Neural cell (in vitro differentiated cells): ENCODE measurements at regions not wholly inside any gene's neighbourhood (a gene's known extent, or its start where the extent isn't known, plus 50 kb on each side); places are given as distances from the start of the nearest gene placed in this dataset.

Experiments used
- EZH2 ChIP-seq: fragments of 200-600, 300-800 bp; shearing (Covaris generic), sonication (generic); IDR thresholded peaks from 2 replicates; pipeline ENCODE4 v1.6.1; 2014; ENCODE audit warnings: antibody characterized with exemption, low read length, borderline replicate concordance, mild to moderate bottlenecking; ENCODE audit not compliant: insufficient read depth, poor library complexity, severe bottlenecking
- POLR2AphosphoS5 ChIP-seq: IDR thresholded peaks from 2 replicates; pipeline ENCODE4 v1.6.1; 2012
- TAF1 ChIP-seq: IDR thresholded peaks from 2 replicates; pipeline ENCODE4 v1.6.1; 2012; ENCODE audit warnings: low read depth
- TF ChIP-seq, protein P1 (sequence below): fragments of 450-650 bp; IDR thresholded peaks from 2 replicates; pipeline ENCODE4 v1.5.1; 2014; ENCODE audit warnings: antibody characterized with exemption, mild to moderate bottlenecking, moderate library complexity; ENCODE audit not compliant: poor library complexity, severe bottlenecking
- TF ChIP-seq, protein P2 (sequence below): IDR thresholded peaks from 2 replicates; pipeline ENCODE4 v1.6.1; 2012; ENCODE audit warnings: borderline replicate concordance

DNA sequence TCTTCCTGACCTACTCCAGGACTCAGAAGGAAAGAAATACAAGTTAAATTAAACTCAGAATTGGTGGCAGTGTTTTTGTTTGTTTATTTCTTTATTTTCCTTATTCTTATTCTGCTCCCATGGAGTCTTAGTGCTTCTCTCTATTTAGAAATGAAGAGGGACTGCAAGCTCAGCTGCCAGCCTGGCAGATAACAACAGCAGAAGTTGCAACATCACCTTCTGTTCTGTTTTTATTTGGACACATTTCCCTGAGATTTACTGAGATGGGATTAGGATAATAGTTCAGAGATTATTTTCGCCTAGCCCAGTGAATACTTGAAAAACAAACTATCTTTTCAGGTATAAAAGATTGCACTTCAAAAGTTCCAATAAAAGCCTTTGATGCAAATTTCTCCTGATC is 70.4 kb upstream of the DTNA start:
- TF ChIP-seq, protein P1, sequence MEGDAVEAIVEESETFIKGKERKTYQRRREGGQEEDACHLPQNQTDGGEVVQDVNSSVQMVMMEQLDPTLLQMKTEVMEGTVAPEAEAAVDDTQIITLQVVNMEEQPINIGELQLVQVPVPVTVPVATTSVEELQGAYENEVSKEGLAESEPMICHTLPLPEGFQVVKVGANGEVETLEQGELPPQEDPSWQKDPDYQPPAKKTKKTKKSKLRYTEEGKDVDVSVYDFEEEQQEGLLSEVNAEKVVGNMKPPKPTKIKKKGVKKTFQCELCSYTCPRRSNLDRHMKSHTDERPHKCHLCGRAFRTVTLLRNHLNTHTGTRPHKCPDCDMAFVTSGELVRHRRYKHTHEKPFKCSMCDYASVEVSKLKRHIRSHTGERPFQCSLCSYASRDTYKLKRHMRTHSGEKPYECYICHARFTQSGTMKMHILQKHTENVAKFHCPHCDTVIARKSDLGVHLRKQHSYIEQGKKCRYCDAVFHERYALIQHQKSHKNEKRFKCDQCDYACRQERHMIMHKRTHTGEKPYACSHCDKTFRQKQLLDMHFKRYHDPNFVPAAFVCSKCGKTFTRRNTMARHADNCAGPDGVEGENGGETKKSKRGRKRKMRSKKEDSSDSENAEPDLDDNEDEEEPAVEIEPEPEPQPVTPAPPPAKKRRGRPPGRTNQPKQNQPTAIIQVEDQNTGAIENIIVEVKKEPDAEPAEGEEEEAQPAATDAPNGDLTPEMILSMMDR: no peak
- TF ChIP-seq EZH2 (no peak), POLR2AphosphoS5 (no peak), TAF1 (no peak)
- TF ChIP-seq, protein P2, sequence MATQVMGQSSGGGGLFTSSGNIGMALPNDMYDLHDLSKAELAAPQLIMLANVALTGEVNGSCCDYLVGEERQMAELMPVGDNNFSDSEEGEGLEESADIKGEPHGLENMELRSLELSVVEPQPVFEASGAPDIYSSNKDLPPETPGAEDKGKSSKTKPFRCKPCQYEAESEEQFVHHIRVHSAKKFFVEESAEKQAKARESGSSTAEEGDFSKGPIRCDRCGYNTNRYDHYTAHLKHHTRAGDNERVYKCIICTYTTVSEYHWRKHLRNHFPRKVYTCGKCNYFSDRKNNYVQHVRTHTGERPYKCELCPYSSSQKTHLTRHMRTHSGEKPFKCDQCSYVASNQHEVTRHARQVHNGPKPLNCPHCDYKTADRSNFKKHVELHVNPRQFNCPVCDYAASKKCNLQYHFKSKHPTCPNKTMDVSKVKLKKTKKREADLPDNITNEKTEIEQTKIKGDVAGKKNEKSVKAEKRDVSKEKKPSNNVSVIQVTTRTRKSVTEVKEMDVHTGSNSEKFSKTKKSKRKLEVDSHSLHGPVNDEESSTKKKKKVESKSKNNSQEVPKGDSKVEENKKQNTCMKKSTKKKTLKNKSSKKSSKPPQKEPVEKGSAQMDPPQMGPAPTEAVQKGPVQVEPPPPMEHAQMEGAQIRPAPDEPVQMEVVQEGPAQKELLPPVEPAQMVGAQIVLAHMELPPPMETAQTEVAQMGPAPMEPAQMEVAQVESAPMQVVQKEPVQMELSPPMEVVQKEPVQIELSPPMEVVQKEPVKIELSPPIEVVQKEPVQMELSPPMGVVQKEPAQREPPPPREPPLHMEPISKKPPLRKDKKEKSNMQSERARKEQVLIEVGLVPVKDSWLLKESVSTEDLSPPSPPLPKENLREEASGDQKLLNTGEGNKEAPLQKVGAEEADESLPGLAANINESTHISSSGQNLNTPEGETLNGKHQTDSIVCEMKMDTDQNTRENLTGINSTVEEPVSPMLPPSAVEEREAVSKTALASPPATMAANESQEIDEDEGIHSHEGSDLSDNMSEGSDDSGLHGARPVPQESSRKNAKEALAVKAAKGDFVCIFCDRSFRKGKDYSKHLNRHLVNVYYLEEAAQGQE: no peak
